ENCODE measurements at regions not wholly inside any gene's neighbourhood (a gene's known extent, or its start where the extent isn't known, plus 50 kb on each side); places are given as distances from the start of the nearest gene placed in this dataset.

- DNase-seq = no peak
Observed at GRCh38 chr3:19711160-19711782, 222.7 kb downstream of the EFHB start.

GRCh38 chr3:19702416-19703078, 231.5 kb downstream of the EFHB start:
- DNase-seq = no peak

GRCh38 chr3:19688767-19689166, 245.2 kb downstream of the EFHB start:
- DNase-seq = no peak

- DNase-seq = no peak
Observed at GRCh38 chr3:19668163-19668562, 265.9 kb downstream of the EFHB start.

GRCh38 chr3:19662486-19662885, 271.5 kb downstream of the EFHB start:
- DNase-seq = no peak

- DNase-seq = no peak
Observed at GRCh38 chr3:19652336-19652735, 281.7 kb downstream of the EFHB start.

GRCh38 chr3:19645093-19645492, 288.9 kb downstream of the EFHB start:
- DNase-seq = peak; percentile 10

GRCh38 chr3:19644405-19644804, 289.6 kb downstream of the EFHB start:
- DNase-seq = no peak

GRCh38 chr3:19641408-19641807, 292.6 kb downstream of the EFHB start:
- DNase-seq = no peak

- no peak for DNase-seq
Observed at GRCh38 chr3:19632099-19633074, 301.6 kb downstream of the EFHB start.

GRCh38 chr3:19598870-19599269, 335.1 kb downstream of the EFHB start:
- DNase-seq = no peak

- DNase-seq = no peak
Observed at GRCh38 chr3:19596408-19596807, 337.6 kb downstream of the EFHB start.

GRCh38 chr3:19595884-19596283, 338.1 kb downstream of the EFHB start:
- no peak for DNase-seq

Data from NCI-H2029 (cell line).